GM23338 (cell line): ENCODE measurements at regions not wholly inside any gene's neighbourhood (a gene's known extent, or its start where the extent isn't known, plus 50 kb on each side); places are given as distances from the start of the nearest gene placed in this dataset.

Experiments used
- EZH2 ChIP-seq: fragments of 200-600 bp; sonication (generic); IDR thresholded peaks from one replicate; pipeline ENCODE4 v1.8.0; 2017; ENCODE audit warnings: antibody characterized with exemption, mild to moderate bottlenecking, low read depth; ENCODE audit not compliant: unreplicated experiment
- JUNB ChIP-seq: IDR thresholded peaks from one replicate; pipeline ENCODE4 v1.6.1; 2016; ENCODE audit warnings: antibody characterized with exemption; ENCODE audit not compliant: unreplicated experiment
- NANOG ChIP-seq: IDR thresholded peaks from 2 replicates; pipeline ENCODE4 v1.6.1; 2016; ENCODE audit warnings: antibody characterized with exemption, borderline replicate concordance
- POLR2AphosphoS5 ChIP-seq: IDR thresholded peaks from 2 replicates; pipeline ENCODE4 v1.6.1; 2016; ENCODE audit warnings: antibody characterized with exemption, low read depth
- ZNF331 ChIP-seq: fragments of 250-450 bp; sonication (Bioruptor Pico); IDR thresholded peaks from 2 replicates; pipeline ENCODE4 v1.5.0; 2020; ENCODE audit warnings: low read depth, mild to moderate bottlenecking, moderate library complexity
- TF ChIP-seq, protein P1 (sequence below), 2 experiments: fragments of 200-600 bp in 1 of 2; sonication (generic) in 1 of 2; conservative IDR thresholded peaks; 2 replicates each; pipeline versions ENCODE4 v1.5.1 to v1.6.1; 2016 to 2017; ENCODE audit warnings: antibody characterized with exemption in 2 of 2, low read depth in 2 of 2, mild to moderate bottlenecking in 2 of 2, moderate library complexity in 1 of 2
- TF ChIP-seq, protein P2 (sequence below): IDR thresholded peaks from one replicate; pipeline ENCODE4 v1.6.1; 2018; ENCODE audit warnings: antibody characterized with exemption; ENCODE audit not compliant: unreplicated experiment

- TF ChIP-seq, protein P1, sequence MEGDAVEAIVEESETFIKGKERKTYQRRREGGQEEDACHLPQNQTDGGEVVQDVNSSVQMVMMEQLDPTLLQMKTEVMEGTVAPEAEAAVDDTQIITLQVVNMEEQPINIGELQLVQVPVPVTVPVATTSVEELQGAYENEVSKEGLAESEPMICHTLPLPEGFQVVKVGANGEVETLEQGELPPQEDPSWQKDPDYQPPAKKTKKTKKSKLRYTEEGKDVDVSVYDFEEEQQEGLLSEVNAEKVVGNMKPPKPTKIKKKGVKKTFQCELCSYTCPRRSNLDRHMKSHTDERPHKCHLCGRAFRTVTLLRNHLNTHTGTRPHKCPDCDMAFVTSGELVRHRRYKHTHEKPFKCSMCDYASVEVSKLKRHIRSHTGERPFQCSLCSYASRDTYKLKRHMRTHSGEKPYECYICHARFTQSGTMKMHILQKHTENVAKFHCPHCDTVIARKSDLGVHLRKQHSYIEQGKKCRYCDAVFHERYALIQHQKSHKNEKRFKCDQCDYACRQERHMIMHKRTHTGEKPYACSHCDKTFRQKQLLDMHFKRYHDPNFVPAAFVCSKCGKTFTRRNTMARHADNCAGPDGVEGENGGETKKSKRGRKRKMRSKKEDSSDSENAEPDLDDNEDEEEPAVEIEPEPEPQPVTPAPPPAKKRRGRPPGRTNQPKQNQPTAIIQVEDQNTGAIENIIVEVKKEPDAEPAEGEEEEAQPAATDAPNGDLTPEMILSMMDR (conservative IDR thresholded peaks at IDR 0.05; ENCODE audit: low read depth in 2 of 2) = no peak
- TF ChIP-seq JUNB (no peak), NANOG (no peak), EZH2 (no peak), ZNF331 (no peak), POLR2AphosphoS5 (no peak)
- TF ChIP-seq, protein P2, sequence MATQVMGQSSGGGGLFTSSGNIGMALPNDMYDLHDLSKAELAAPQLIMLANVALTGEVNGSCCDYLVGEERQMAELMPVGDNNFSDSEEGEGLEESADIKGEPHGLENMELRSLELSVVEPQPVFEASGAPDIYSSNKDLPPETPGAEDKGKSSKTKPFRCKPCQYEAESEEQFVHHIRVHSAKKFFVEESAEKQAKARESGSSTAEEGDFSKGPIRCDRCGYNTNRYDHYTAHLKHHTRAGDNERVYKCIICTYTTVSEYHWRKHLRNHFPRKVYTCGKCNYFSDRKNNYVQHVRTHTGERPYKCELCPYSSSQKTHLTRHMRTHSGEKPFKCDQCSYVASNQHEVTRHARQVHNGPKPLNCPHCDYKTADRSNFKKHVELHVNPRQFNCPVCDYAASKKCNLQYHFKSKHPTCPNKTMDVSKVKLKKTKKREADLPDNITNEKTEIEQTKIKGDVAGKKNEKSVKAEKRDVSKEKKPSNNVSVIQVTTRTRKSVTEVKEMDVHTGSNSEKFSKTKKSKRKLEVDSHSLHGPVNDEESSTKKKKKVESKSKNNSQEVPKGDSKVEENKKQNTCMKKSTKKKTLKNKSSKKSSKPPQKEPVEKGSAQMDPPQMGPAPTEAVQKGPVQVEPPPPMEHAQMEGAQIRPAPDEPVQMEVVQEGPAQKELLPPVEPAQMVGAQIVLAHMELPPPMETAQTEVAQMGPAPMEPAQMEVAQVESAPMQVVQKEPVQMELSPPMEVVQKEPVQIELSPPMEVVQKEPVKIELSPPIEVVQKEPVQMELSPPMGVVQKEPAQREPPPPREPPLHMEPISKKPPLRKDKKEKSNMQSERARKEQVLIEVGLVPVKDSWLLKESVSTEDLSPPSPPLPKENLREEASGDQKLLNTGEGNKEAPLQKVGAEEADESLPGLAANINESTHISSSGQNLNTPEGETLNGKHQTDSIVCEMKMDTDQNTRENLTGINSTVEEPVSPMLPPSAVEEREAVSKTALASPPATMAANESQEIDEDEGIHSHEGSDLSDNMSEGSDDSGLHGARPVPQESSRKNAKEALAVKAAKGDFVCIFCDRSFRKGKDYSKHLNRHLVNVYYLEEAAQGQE = no peak
These were observed 172.7 kb upstream of the TRIB2 start for GRCh38 chr2:12543978-12544558.
